NCI-H1417 treated with DMSO at 0.1 percent for 48 hours (cell line): ENCODE measurements at regions not wholly inside any gene's neighbourhood (a gene's known extent, or its start where the extent isn't known, plus 50 kb on each side); places are given as distances from the start of the nearest gene placed in this dataset.
"Not testable (repeated sequence)": the region's sequence is repeated elsewhere in the genome, so short reads cannot be mapped to it uniquely, and the experiment has no call there.

Experiments used
- DNase-seq: peaks from one replicate; lab custom pipeline; 2025; lab: John Stamatoyannopoulos, UW

- no peak for DNase-seq
Observed at GRCh38 chr21:41589131-41589530, 81.2 kb upstream of the TMPRSS2 start.

GRCh38 chr21:41585199-41585994 lies 77.4 kb upstream of the TMPRSS2 start:
- DNase-seq, result no peak

GRCh38 chr21:41584603-41585176 lies 76.7 kb upstream of the TMPRSS2 start:
- no peak for DNase-seq

- no peak for DNase-seq
Observed at GRCh38 chr21:41583274-41583790, 75.4 kb upstream of the TMPRSS2 start.

- DNase-seq, result no peak
Observed at GRCh38 chr21:41582866-41583265, 74.9 kb upstream of the TMPRSS2 start.

- no peak for DNase-seq
Observed at GRCh38 chr21:41582298-41582840, 74.4 kb upstream of the TMPRSS2 start.

GRCh38 chr21:41581592-41582228 lies 73.8 kb upstream of the TMPRSS2 start:
- DNase-seq, result no peak

- DNase-seq, result no peak
Observed at GRCh38 chr21:41580758-41581554, 73.0 kb upstream of the TMPRSS2 start.

GRCh38 chr21:41579692-41580091 lies 71.7 kb upstream of the TMPRSS2 start:
- no peak for DNase-seq

GRCh38 chr21:41578716-41579115 lies 70.8 kb upstream of the TMPRSS2 start:
- no peak for DNase-seq

- DNase-seq, result no peak
Observed at GRCh38 chr21:41578083-41578482, 70.1 kb upstream of the TMPRSS2 start.

- DNase-seq, result no peak
Observed at GRCh38 chr21:41576013-41576615, 68.2 kb upstream of the TMPRSS2 start.

GRCh38 chr21:41573902-41574690 lies 66.1 kb upstream of the TMPRSS2 start:
- DNase-seq, result no peak

GRCh38 chr21:41571938-41572510 lies 64.1 kb upstream of the TMPRSS2 start:
- no peak for DNase-seq

- DNase-seq, result no peak
Observed at GRCh38 chr21:41570791-41571355, 62.9 kb upstream of the TMPRSS2 start.

GRCh38 chr21:41568606-41569385 lies 60.8 kb upstream of the TMPRSS2 start:
- no peak for DNase-seq

- DNase-seq, result no peak
Observed at GRCh38 chr21:41567901-41568510, 60.0 kb upstream of the TMPRSS2 start.

- DNase-seq, result not testable (repeated sequence)
Observed at GRCh38 chr21:41567237-41567636, 59.3 kb upstream of the TMPRSS2 start.
